OCI-LY1 (cell line): ENCODE measurements at regions not wholly inside any gene's neighbourhood (a gene's known extent, or its start where the extent isn't known, plus 50 kb on each side); places are given as distances from the start of the nearest gene placed in this dataset.
"Not testable (repeated sequence)": the region's sequence is repeated elsewhere in the genome, so short reads cannot be mapped to it uniquely, and the experiment has no call there.

Experiments used
- H2AFZ ChIP-seq: fragments of 200-600 bp; sonication (generic), shearing (Covaris generic); 2 replicates; pipeline ENCODE4 v1.6.0; 2014; ENCODE audit warnings: antibody characterized with exemption, mild to moderate bottlenecking, low read length
- H3F3A ChIP-seq: fragments of 200-600 bp; sonication (generic), shearing (Covaris generic); 2 replicates; pipeline ENCODE4 v1.6.0; 2014; ENCODE audit warnings: mild to moderate bottlenecking, antibody characterized with exemption, low read length, moderate library complexity; ENCODE audit not compliant: insufficient read depth
- H3K27ac ChIP-seq: fragments of 200-600 bp; sonication (generic); 2 replicates; pipeline ENCODE4 v1.5.1; 2014; ENCODE audit warnings: low read length, mixed run types, mild to moderate bottlenecking, low read depth; ENCODE audit not compliant: poor library complexity, severe bottlenecking
- H3K27me3 ChIP-seq: fragments of 200-600 bp; sonication (generic); 2 replicates; pipeline ENCODE4 v1.6.0; 2014; ENCODE audit warnings: antibody characterized with exemption, mild to moderate bottlenecking, low read length, moderate library complexity; ENCODE audit not compliant: insufficient read depth
- H3K36me3 ChIP-seq: fragments of 200-600 bp; sonication (generic); 2 replicates; pipeline ENCODE4 v1.6.1; 2014; ENCODE audit warnings: mild to moderate bottlenecking, antibody characterized with exemption, low read length, moderate library complexity, mixed read lengths; ENCODE audit not compliant: insufficient read depth
- H3K4me1 ChIP-seq: fragments of 200-600 bp; sonication (generic); 2 replicates; pipeline ENCODE4 v1.5.1; 2014; ENCODE audit warnings: mild to moderate bottlenecking, low read length, moderate library complexity; ENCODE audit not compliant: insufficient read depth, severe bottlenecking
- H3K4me2 ChIP-seq: fragments of 200-600 bp; sonication (generic), shearing (Covaris generic); 2 replicates; pipeline ENCODE4 v1.6.1; 2014; ENCODE audit warnings: low read length
- H3K4me3 ChIP-seq: fragments of 200-600 bp; sonication (generic); 2 replicates; pipeline ENCODE4 v1.5.1; 2014; ENCODE audit warnings: low read length, low read depth, mild to moderate bottlenecking, mixed read lengths; ENCODE audit not compliant: poor library complexity, severe bottlenecking
- H3K79me2 ChIP-seq: fragments of 200-600 bp; shearing (Covaris generic); 2 replicates; pipeline ENCODE4 v1.6.1; 2016; ENCODE audit warnings: mixed run types, low read length, mixed read lengths; ENCODE audit not compliant: insufficient read depth
- H3K9ac ChIP-seq: fragments of 200-600 bp; sonication (generic), shearing (Covaris generic); 2 replicates; pipeline ENCODE4 v1.6.1; 2014; ENCODE audit warnings: mild to moderate bottlenecking, low read length, mixed read lengths
- H3K9me2 ChIP-seq: fragments of 200-600 bp; sonication (generic), shearing (Covaris generic); 2 replicates; pipeline ENCODE4 v1.6.1; 2014; ENCODE audit warnings: low read depth, mild to moderate bottlenecking, low read length, mixed read lengths
- H3K9me3 ChIP-seq: fragments of 200-600 bp; shearing (Covaris generic); 2 replicates; pipeline ENCODE4 v1.6.1; 2014; ENCODE audit warnings: low read length, mixed read lengths
- H4K20me1 ChIP-seq: fragments of 200-600 bp; sonication (generic), shearing (Covaris generic); 2 replicates; pipeline ENCODE4 v1.6.0; 2016; ENCODE audit warnings: mild to moderate bottlenecking, low read length; ENCODE audit not compliant: insufficient read depth
- CTCF ChIP-seq: fragments of 200-600 bp; sonication (generic), shearing (Covaris generic); IDR thresholded peaks from 2 replicates; pipeline ENCODE4 v1.5.1; 2017; ENCODE audit warnings: mild to moderate bottlenecking, antibody characterized with exemption, low read length, moderate library complexity, mixed read lengths
- EZH2 ChIP-seq: fragments of 200-600 bp; sonication (generic), shearing (Covaris generic); IDR thresholded peaks from 2 replicates; pipeline ENCODE4 v1.8.0; 2017; ENCODE audit warnings: borderline replicate concordance, mixed run types, mild to moderate bottlenecking, antibody characterized with exemption, low read length, moderate library complexity, mixed read lengths

DNA sequence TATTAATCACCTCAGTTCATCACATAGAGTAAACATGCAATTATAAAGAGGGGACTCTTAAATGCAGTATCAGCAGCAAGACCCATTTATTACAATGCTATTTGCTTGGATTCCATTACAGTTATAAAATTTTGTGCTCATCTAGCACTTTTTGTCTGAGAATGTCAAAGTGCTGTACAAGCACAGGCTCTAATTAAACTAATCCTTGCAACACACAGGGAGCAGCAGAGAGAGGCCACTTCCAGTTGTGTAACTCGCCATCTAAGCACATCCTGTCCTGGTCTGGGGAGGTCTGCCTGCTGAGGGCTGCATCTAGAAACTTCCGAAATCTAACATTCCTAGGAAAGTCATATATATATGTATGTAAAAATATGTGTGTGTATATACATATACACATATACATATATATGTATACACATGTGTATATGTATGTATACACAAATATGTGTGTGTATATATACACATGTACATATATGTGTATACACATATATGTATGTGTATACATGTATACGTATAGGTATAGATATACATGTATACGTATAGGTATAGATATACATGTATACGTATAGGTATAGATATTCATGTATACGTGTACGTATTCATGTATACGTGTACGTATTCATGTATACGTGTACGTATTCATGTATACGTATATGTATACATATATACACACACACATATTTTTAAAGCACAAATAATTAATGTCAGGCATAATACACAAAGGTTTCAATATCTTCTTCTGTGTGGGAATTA lies 136.4 kb upstream of the JARID2 start:
- H2AFZ ChIP-seq, result no peak overlapping the region
- no peaks in the 10 kb centered on the region for H4K20me1 ChIP-seq
- no peaks in the 10 kb centered on the region for H3F3A ChIP-seq
- H3K4me3 ChIP-seq, result no peak overlapping the region
- no peak overlapping the region for H3K9ac ChIP-seq
- H3K79me2 ChIP-seq, result no peaks in the 10 kb centered on the region
- H3K9me2 ChIP-seq, result no peaks in the 10 kb centered on the region
- H3K9me3 ChIP-seq, result 0 out of 2 replicates have a peak, but pooled peaks cover 2% of the 10 kb centered on the region
- H3K27ac ChIP-seq, result no peak overlapping the region
- no peaks in the 10 kb centered on the region for H3K4me1 ChIP-seq
- no peaks in the 10 kb centered on the region for H3K36me3 ChIP-seq
- H3K4me2 ChIP-seq, result no peak overlapping the region
- TF ChIP-seq EZH2 (no peak), CTCF (no peak)
- H3K27me3 ChIP-seq, result no peaks in the 10 kb centered on the region

- H3K4me3 ChIP-seq, result no peak overlapping the region
- no peaks in the 10 kb centered on the region for H3K79me2 ChIP-seq
- no peaks in the 10 kb centered on the region for H3K9me2 ChIP-seq
- H3K9ac ChIP-seq, result no peak overlapping the region
- H3K4me1 ChIP-seq, result no peaks in the 10 kb centered on the region
- H3K27me3 ChIP-seq, result no peaks in the 10 kb centered on the region
- H2AFZ ChIP-seq, result no peak overlapping the region
- 0 out of 2 replicates have a peak, but pooled peaks cover 2% of the 10 kb centered on the region for H3K9me3 ChIP-seq
- no peak overlapping the region for H3K27ac ChIP-seq
- H3F3A ChIP-seq, result no peaks in the 10 kb centered on the region
- H4K20me1 ChIP-seq, result no peaks in the 10 kb centered on the region
- H3K4me2 ChIP-seq, result no peak overlapping the region
- no peaks in the 10 kb centered on the region for H3K36me3 ChIP-seq
- TF ChIP-seq CTCF (no peak), EZH2 (no peak)
These were observed 135.0 kb upstream of the JARID2 start for GRCh38 chr6:15110726-15111354.

DNA sequence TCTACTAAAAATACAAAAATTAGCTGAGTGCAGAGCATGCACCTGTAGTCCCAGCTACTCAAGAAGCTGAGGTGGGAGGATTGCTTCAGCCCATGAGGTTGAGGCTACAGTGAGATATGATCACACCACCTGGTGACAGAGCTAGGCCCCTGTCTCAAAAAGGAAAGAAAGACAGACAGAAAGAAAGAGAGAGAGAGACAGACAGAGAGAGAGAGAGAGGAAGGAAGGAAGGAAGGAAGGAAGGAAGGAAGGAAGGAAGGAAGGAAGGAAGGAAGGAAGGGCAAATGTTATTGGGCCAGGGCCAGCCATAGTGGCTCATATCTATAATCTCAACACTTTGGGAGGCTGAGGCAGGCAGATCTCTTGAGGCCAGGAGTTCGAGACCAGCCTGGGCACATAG lies 134.3 kb upstream of the JARID2 start:
- not testable (repeated sequence) for H3K9ac ChIP-seq, H3K27ac ChIP-seq, H3K36me3 ChIP-seq, H3K79me2 ChIP-seq, H4K20me1 ChIP-seq, H2AFZ ChIP-seq, H3K9me2 ChIP-seq, H3K9me3 ChIP-seq, H3K4me1 ChIP-seq, H3F3A ChIP-seq, H3K27me3 ChIP-seq, H3K4me2 ChIP-seq, H3K4me3 ChIP-seq
